Pancreas (tissue), 10 donors: ENCODE measurements at regions not wholly inside any gene's neighbourhood (a gene's known extent, or its start where the extent isn't known, plus 50 kb on each side); places are given as distances from the start of the nearest gene placed in this dataset.

Experiments used
- ATAC-seq, 4 donors: fragments of 200-7000 bp; cut with Tn5 transposase; one replicate each; pipeline versions ENCODE4 v1.8.0 to v1.9.1; 2020; ENCODE audit warnings: mild to moderate bottlenecking in 4 of 4, moderate library complexity in 4 of 4
- DNase-seq, 6 donors: peaks; one replicate each; pipeline ENCODE4 v3.0.0-alpha.2; 2020
- FAIRE-seq: peaks from 2 replicates; lab custom pipeline; 2012; peaks lifted over from hg19 to GRCh38; lab: Jason Lieb, UNC
- H3K27ac ChIP-seq, 4 donors: fragments of 200-600 bp; sonication (generic); 1 replicate in 3 of 4; 2 replicates in 1 of 4; pipeline versions ENCODE4 v1.5.0 to v1.8.0; 2020
- H3K27me3 ChIP-seq, 4 donors: fragments of 200-600 bp; one replicate each; pipeline ENCODE4 v1.8.0; 2021
- H3K36me3 ChIP-seq, 3 donors: fragments of 200-600 bp; sonication (generic) in 1 of 3; one replicate each; pipeline versions ENCODE4 v1.5.0 to v1.8.0; 2020 to 2021
- H3K4me1 ChIP-seq, 3 donors: fragments of 200-600 bp; one replicate each; pipeline ENCODE4 v1.8.0; 2021
- H3K4me3 ChIP-seq, 4 donors: fragments of 200-600 bp; sonication (generic) in 2 of 4; one replicate each; pipeline versions ENCODE4 v1.5.0 to v1.8.0; 2020 to 2021
- H3K9me3 ChIP-seq, 4 donors: fragments of 200-600 bp; one replicate each; pipeline ENCODE4 v1.8.0; 2021
- CTCF ChIP-seq, 4 donors: fragments of 200-600 bp; sonication (generic) in 3 of 4; IDR thresholded peaks; one replicate each; pipeline versions ENCODE4 v1.5.0 to v1.8.0; 2021; ENCODE audit warnings: antibody characterized with exemption in 4 of 4
- WGBS, 2 donors: extraction: QIAGEN DNeasy Blood & Tissue Kit; methylation state at CpG; one replicate each; pipeline ENCODE4 v1.1.7; 2013; 5-methylcytosine and 5-hydroxymethylcytosine counted together
- intact Hi-C, 3 donors: fragments of 100-400 bp; cut with DNase I; formaldehyde crosslinking; loops; one replicate each; pipeline versions ENCODE4 v1.11.1 to v1.14.2; 2022
- donor health status: healthy with polysubstance abuse.
- donor health status: DM: no; HTN: no; CAD: no; lungs with moderate emphysema.
- donor health status: DM: no; HTN: no; CAD: no.
- donor health status: control.
- donor health status: control.
- donor health status: Bipolar disorder and iron deficiency.
- donor health status: DM: yes; HTN: yes; CAD: no.
- donor health status: DM: no; HTN: no; CAD: no.
- donor health status: DM: no; HTN: no; CAD: no.
- donor health status: DM: yes; HTN: yes; CAD: no.

- Histone ChIP-seq H3K9me3 (no peaks in the 10 kb centered on the region), H3K27me3 (no peaks in the 10 kb centered on the region), H3K4me3 (no peak overlapping the region), H3K36me3 (no peaks in the 10 kb centered on the region), H3K27ac (no peak overlapping the region), H3K4me1 (no peaks in the 10 kb centered on the region)
- ATAC-seq (peak in 1 of 4 donors; percentile 8), DNase-seq (no peak), FAIRE-seq (no peak)
- no peak for TF ChIP-seq CTCF (IDR thresholded peaks at IDR 0.05)
- intact Hi-C loops: no loop called here
- 50 to 61% methylated on average over 9 of the region's 9 CpGs for WGBS, 2 donors
Observed at GRCh38 chr5:171580502-171581265, 161.2 kb downstream of the FGF18 start.

GRCh38 chr5:171581781-171582180 is 162.3 kb downstream of the FGF18 start:
- no peak for TF ChIP-seq CTCF (IDR thresholded peaks at IDR 0.05)
- intact Hi-C loops: no loop called here
- FAIRE-seq (no peak), DNase-seq (no peak), ATAC-seq (no peak)
- Histone ChIP-seq H3K9me3 (no peaks in the 10 kb centered on the region), H3K27ac (no peak overlapping the region), H3K4me3 (no peak overlapping the region), H3K36me3 (no peaks in the 10 kb centered on the region), H3K27me3 (no peaks in the 10 kb centered on the region), H3K4me1 (no peaks in the 10 kb centered on the region)
- WGBS, 2 donors: 74 to 86% methylated on average over 7 of the region's 7 CpGs

- H3K4me3 ChIP-seq: no peak overlapping the region
- intact Hi-C loops: no loop called here
- WGBS, 2 donors: 67 to 69% methylated on average over 5 of the region's 5 CpGs
- no peak overlapping the region for H3K27ac ChIP-seq
- FAIRE-seq: no peak
- DNase-seq: no peak
- H3K4me1 ChIP-seq: no peaks in the 10 kb centered on the region
- ATAC-seq: no peak
- H3K9me3 ChIP-seq: no peaks in the 10 kb centered on the region
- no peaks in the 10 kb centered on the region for H3K36me3 ChIP-seq
- TF ChIP-seq CTCF (IDR thresholded peaks at IDR 0.05): no peak
- H3K27me3 ChIP-seq: no peaks in the 10 kb centered on the region
Observed at GRCh38 chr5:171582849-171583248, 163.4 kb downstream of the FGF18 start.

- 66 to 77% methylated on average over 9 of the region's 9 CpGs for WGBS, 2 donors
- Histone ChIP-seq H3K4me3 (no peak overlapping the region), H3K36me3 (no peaks in the 10 kb centered on the region), H3K4me1 (no peaks in the 10 kb centered on the region), H3K9me3 (no peaks in the 10 kb centered on the region), H3K27me3 (no peaks in the 10 kb centered on the region), H3K27ac (no peak overlapping the region)
- no peak for FAIRE-seq
- no peak for ATAC-seq
- TF ChIP-seq CTCF (IDR thresholded peaks at IDR 0.05): no peak
- intact Hi-C loops: no loop called here
- no peak for DNase-seq
Observed at GRCh38 chr5:171585981-171586380, 166.5 kb downstream of the FGF18 start.

GRCh38 chr5:171586436-171586835 is 167.0 kb downstream of the FGF18 start:
- 49 to 67% methylated on average over 4 of the region's 4 CpGs for WGBS, 2 donors

More at GRCh38 chr5:171586436-171586835, 167.0 kb downstream of the FGF18 start:
- TF ChIP-seq CTCF (IDR thresholded peaks at IDR 0.05): no peak
- intact Hi-C loops: no loop called here
- no peak for DNase-seq
- no peak overlapping the region for H3K4me3 ChIP-seq
- no peaks in the 10 kb centered on the region for H3K4me1 ChIP-seq
- H3K9me3 ChIP-seq: no peaks in the 10 kb centered on the region
- no peak for ATAC-seq
- H3K27me3 ChIP-seq: no peaks in the 10 kb centered on the region
- FAIRE-seq: no peak
- no peaks in the 10 kb centered on the region for H3K36me3 ChIP-seq
- H3K27ac ChIP-seq: no peak overlapping the region
